ENCODE measurements at regions not wholly inside any gene's neighbourhood (a gene's known extent, or its start where the extent isn't known, plus 50 kb on each side); places are given as distances from the start of the nearest gene placed in this dataset.
"Not testable (repeated sequence)": the region's sequence is repeated elsewhere in the genome, so short reads cannot be mapped to it uniquely, and the experiment has no call there.

DNA sequence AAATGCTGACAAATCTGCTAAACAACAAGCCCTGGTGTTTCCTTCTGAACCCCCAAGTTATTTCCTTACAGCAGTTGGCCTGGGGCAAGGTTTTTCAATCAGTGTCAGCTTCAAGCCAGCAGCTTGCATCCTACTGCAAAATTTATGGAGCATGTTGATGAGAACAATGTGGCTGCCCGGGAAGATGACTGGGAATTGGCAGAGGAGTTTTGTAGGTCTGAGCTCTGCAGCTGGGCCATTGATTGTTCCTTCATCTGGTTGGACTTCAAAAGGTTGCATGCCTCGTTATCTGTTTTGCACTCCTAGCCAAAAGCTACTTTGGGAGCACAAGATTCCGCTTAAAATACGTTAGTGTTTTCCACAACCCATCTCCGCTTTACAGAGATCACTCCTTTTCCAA lies 1030.3 kb upstream of the LCORL start:
- DNase-seq (ENCODE audit: low read depth in 2 of 2), result no peak

GRCh38 chr4:19047279-19047880 lies 1025.8 kb upstream of the LCORL start:
- no peak for DNase-seq (ENCODE audit: low read depth in 2 of 2)

- DNase-seq (ENCODE audit: low read depth in 2 of 2), result no peak
Observed at GRCh38 chr4:19039816-19040215, 1018.3 kb upstream of the LCORL start.

GRCh38 chr4:19038231-19038630 lies 1016.7 kb upstream of the LCORL start:
- DNase-seq (ENCODE audit: low read depth in 2 of 2), result no peak

GRCh38 chr4:19033816-19034733 lies 1012.5 kb upstream of the LCORL start:
- no peak for DNase-seq (ENCODE audit: low read depth in 2 of 2)

GRCh38 chr4:19030536-19030935 lies 1009.0 kb upstream of the LCORL start:
- no peak for DNase-seq (ENCODE audit: low read depth in 2 of 2)

DNA sequence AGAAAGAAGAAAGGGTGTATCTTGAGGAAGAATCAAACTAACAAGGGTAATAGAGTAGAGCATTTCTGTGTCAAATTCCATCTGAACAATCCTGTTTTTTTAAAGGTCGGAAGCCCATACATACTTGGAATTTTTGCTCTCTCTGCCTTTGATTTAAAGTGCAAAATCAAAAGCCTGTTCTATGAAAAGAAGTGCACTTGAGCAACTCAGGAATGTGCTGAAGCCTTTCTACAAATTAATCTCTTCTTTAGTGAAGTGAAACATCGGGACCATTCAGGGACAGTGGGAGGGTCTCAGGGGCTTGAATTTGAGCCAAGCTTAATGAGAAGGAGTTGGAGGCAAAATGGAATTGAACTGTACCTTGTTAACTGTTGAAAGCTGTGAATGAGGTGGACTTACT lies 1008.5 kb upstream of the LCORL start:
- DNase-seq (ENCODE audit: low read depth in 2 of 2), result no peak

GRCh38 chr4:19026281-19026680 lies 1004.7 kb upstream of the LCORL start:
- no peak for DNase-seq (ENCODE audit: low read depth in 2 of 2)

- no peak for DNase-seq (ENCODE audit: low read depth in 2 of 2)
Observed at GRCh38 chr4:19025031-19025430, 1003.5 kb upstream of the LCORL start.

GRCh38 chr4:19024047-19024446 lies 1002.5 kb upstream of the LCORL start:
- no peak for DNase-seq (ENCODE audit: low read depth in 2 of 2)

GRCh38 chr4:19021617-19022016 lies 1000.1 kb upstream of the LCORL start:
- DNase-seq (ENCODE audit: low read depth in 2 of 2), result no peak

- DNase-seq (ENCODE audit: low read depth in 2 of 2), result not testable (repeated sequence)
Observed at GRCh38 chr4:19016550-19016949, 995.0 kb upstream of the LCORL start.

GRCh38 chr4:19014594-19014993 lies 993.0 kb upstream of the LCORL start:
- DNase-seq (ENCODE audit: low read depth in 2 of 2), result no peak

GRCh38 chr4:19010761-19011160 lies 989.2 kb upstream of the LCORL start:
- DNase-seq (ENCODE audit: low read depth in 2 of 2), result no peak

GRCh38 chr4:19009881-19010280 lies 988.3 kb upstream of the LCORL start:
- DNase-seq (ENCODE audit: low read depth in 2 of 2), result no peak

DNA sequence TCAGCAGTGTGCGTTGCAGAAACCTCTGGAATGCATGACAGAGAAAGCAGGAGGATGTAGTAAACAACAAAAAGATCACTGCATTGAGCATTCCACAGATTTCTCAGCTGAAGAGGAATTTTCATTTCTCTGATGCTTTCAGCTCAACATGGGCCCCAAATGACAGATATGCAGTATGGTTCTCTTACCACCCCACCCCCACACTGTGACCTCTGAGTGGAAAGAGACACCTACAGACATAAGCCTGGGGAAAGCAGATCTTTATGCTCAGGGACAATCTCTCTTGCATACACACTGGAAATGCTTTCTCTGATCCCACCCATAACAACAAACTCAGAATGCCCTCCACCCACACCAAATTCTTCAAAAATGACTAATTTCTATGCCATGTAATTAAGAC lies 983.7 kb upstream of the LCORL start:
- DNase-seq (ENCODE audit: low read depth in 2 of 2), result no peak

DNA sequence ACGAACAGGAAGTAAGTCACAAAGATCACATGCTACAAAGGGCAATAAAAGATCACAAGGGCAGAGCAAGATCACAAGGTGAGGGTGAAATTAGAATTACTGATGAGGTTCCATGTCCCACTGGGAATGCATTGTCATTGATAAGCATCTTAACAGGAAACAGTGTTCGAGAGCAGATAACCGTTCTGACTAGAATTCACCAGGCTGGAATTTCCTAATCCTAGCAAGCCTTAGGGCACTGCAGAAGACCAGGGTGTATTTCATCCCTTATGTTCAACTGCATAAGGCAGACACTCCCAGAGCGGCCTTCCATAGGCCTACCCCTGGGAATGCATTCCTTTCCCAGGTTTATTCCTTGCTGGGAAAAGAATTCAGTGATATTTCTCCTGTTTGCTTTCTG lies 980.6 kb upstream of the LCORL start:
- DNase-seq (ENCODE audit: low read depth in 2 of 2), result no peak

DNA sequence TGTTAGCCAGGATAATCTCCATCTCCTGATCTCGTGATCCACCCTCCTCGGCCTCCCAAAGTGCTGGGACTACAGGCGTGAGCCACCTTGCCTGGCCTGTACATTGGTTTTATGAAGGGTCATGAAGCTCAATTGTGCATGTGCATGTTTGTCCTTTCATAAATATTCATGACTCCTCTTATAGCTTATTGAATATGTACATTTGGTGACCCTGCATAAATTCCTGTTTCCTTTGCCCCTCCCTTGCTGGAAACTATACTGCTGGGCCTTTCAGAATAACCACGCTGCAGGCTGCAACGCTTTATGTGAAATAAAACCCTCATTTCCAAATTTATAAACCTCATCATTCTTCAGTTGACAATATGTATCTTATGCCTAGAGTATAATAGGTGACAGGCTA lies 978.0 kb upstream of the LCORL start:
- no peak for DNase-seq (ENCODE audit: low read depth in 2 of 2)

DNA sequence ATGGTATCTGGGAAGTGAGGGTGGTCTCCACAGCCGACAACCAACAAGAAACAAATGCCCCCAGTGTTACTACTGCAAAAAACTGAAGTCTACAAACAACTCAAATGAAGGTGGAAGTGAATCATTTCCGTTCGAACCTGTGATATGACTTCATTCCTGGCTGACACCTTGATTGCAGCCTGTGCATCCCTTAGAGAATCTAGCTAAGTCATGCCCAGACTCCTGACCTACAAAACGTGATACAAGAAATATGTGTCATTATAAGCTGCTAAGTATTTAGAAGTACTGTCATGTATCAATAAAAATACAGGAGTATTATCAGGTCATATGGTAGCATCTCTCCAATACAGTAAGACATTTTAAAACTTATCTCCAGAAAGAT lies 959.7 kb upstream of the LCORL start:
- DNase-seq (ENCODE audit: low read depth in 2 of 2), result no peak

DNA sequence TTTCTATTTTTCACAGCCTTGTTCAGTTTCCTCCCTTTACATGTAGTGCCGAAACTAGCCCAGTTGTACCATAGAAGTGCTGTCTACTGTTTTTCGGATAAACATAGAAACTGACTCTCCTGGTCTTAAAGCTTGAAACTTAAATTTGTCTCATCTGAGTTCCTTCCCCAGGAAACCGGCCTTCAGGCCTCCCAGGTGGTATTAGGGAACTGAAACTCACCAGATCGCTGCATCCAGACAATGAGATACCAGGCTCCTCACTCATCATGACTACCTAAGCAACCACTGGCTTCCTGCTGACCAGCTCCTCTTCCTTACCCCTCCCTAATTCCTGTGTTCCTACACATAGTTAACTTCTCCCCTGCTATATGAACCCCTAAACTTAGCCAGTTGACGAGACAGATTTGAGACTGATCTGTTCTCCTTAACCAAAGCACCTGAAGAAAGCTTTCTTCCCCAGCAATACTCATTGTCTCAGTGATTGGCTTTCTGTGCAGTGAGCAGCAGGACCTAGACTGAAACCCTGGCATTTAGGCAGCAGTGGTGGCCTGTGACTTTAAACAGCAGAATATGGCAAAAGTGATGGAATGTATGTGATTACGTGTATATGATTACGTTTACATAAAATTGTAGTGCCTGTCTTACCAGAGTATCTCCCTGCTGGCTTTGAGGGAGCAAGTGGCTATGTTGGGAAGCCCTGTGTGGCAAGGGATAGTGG lies 959.1 kb upstream of the LCORL start:
- DNase-seq (ENCODE audit: low read depth in 2 of 2), result no peak

DNA sequence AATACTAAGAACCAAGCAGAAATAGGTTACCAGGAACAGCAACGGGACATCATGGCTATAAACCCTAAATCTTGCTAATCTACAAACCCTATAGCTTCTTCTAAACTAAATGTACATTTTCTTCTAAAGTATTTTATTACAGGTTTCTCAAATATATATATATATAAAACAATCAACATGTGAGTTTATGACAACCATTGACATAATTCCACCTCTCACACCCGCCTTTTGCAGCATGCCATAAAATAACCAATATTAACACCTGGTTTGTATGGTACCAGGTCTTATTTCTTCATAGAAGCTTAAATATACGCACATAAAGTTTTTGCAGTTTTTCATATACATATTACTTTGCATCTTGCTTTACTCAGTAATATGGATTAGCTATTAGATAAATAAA lies 955.3 kb upstream of the LCORL start:
- no peak for DNase-seq (ENCODE audit: low read depth in 2 of 2)

- no peak for DNase-seq (ENCODE audit: low read depth in 2 of 2)
Observed at GRCh38 chr4:18975916-18976808, 954.6 kb upstream of the LCORL start.
